OCI-LY3 (cell line): ENCODE measurements at regions not wholly inside any gene's neighbourhood (a gene's known extent, or its start where the extent isn't known, plus 50 kb on each side); places are given as distances from the start of the nearest gene placed in this dataset.

ENCODE experiments used
- H2AFZ ChIP-seq: fragments of 200-600, 300-600 bp; shearing (Covaris generic); 2 replicates; pipeline ENCODE4 v1.6.0; 2014; ENCODE audit warnings: antibody characterized with exemption, low read depth, low read length
- H3K27ac ChIP-seq: fragments of 200-600, 300-600 bp; sonication (generic); 2 replicates; pipeline ENCODE4 v1.5.1; 2014; ENCODE audit warnings: mild to moderate bottlenecking, low read length, moderate library complexity, mixed read lengths
- H3K27me3 ChIP-seq: fragments of 200-600, 300-600 bp; sonication (generic); 2 replicates; pipeline ENCODE4 v1.6.1; 2014; ENCODE audit warnings: low read depth, low read length, mixed read lengths
- H3K36me3 ChIP-seq: fragments of 200-600, 300-600 bp; sonication (generic); replicated peaks from 2 replicates; pipeline ENCODE3; 2014; ENCODE audit warnings: low read depth, low read length, mixed read lengths
- H3K4me1 ChIP-seq: fragments of 300-600, 200-600 bp; sonication (generic); 2 replicates; pipeline ENCODE4 v1.6.1; 2014; ENCODE audit warnings: low read length, mixed read lengths
- H3K4me2 ChIP-seq: fragments of 200-600, 300-600 bp; sonication (generic); 2 replicates; pipeline ENCODE4 v1.6.1; 2014; ENCODE audit warnings: low read length, mixed read lengths
- H3K4me3 ChIP-seq: fragments of 300-600, 200-600 bp; sonication (generic); 2 replicates; pipeline ENCODE4 v1.5.1; 2014; ENCODE audit warnings: antibody characterized with exemption, mild to moderate bottlenecking, low read length, moderate library complexity
- H3K79me2 ChIP-seq: fragments of 300-600, 200-600 bp; shearing (Covaris generic); 2 replicates; pipeline ENCODE4 v1.6.1; 2014; ENCODE audit warnings: mild to moderate bottlenecking, low read length, mixed read lengths
- H3K9ac ChIP-seq: fragments of 300-600, 200-600 bp; shearing (Covaris generic); 2 replicates; pipeline ENCODE4 v1.6.0; 2014; ENCODE audit warnings: mild to moderate bottlenecking, low read length, moderate library complexity
- H3K9me3 ChIP-seq: fragments of 200-600, 300-600 bp; shearing (Covaris generic); 2 replicates; pipeline ENCODE4 v1.6.1; 2014; ENCODE audit warnings: low read length, mixed read lengths; ENCODE audit not compliant: insufficient read depth
- H4K20me1 ChIP-seq: fragments of 200-600, 300-600 bp; sonication (generic); 2 replicates; pipeline ENCODE4 v1.6.1; 2016; ENCODE audit warnings: low read length, mixed read lengths; ENCODE audit not compliant: insufficient read depth
- CTCF ChIP-seq: fragments of 200-600, 300-600 bp; sonication (generic); IDR thresholded peaks from 2 replicates; pipeline ENCODE4 v1.5.1; 2014; ENCODE audit warnings: antibody characterized with exemption, low read length, low read depth
- EZH2phosphoT487 ChIP-seq: fragments of 200-600 bp; shearing (Covaris generic); IDR thresholded peaks from 2 replicates; pipeline ENCODE4 v1.6.1; 2018; ENCODE audit warnings: antibody characterized with exemption, mixed run types, low read depth

DNA sequence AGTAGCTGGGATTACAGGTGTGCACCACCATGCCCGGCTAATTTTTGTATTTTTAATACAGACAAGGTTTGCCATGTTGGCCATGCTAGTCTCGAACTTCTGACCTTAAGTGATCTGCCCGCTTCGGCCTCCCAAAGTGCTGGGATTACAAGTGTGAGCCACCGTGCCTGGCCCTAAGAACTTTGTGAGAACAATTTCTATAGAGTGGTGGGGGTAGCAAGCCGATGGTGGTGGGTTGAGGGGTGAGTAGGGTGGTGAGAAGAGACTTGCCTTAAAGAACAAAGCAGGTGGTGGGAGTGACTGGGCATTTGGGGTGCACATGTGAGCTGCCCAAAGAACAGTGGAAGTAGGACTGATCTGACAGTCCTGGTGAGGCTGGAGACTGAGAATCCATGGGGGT, 76.0 kb upstream of the ASB18 start:
- Histone ChIP-seq H3K4me2 (no peak overlapping the region), H3K27ac (no peak overlapping the region), H2AFZ (no peak overlapping the region), H4K20me1 (no peaks in the 10 kb centered on the region), H3K9me3 (no peaks in the 10 kb centered on the region), H3K4me1 (peaks cover 8% of the 10 kb centered on the region), H3K9ac (no peak overlapping the region), H3K27me3 (no peaks in the 10 kb centered on the region), H3K79me2 (no peaks in the 10 kb centered on the region), H3K36me3 (no peaks in the 10 kb centered on the region), H3K4me3 (no peak overlapping the region)
- TF ChIP-seq EZH2phosphoT487 (no peak), CTCF (no peak)

- no peak for TF ChIP-seq CTCF
- no peak for TF ChIP-seq EZH2phosphoT487
- no peaks in the 10 kb centered on the region for H3K79me2 ChIP-seq
- H3K9me3 ChIP-seq: no peaks in the 10 kb centered on the region
- no peak overlapping the region for H3K4me2 ChIP-seq
- H3K27ac ChIP-seq: no peak overlapping the region
- no peak overlapping the region for H3K4me3 ChIP-seq
- H3K27me3 ChIP-seq: no peaks in the 10 kb centered on the region
- no peak overlapping the region for H2AFZ ChIP-seq
- no peaks in the 10 kb centered on the region for H4K20me1 ChIP-seq
- no peak overlapping the region for H3K9ac ChIP-seq
- H3K4me1 ChIP-seq: peaks cover 8% of the 10 kb centered on the region
- no peaks in the 10 kb centered on the region for H3K36me3 ChIP-seq
These were observed 76.9 kb upstream of the ASB18 start for GRCh38 chr2:236341067-236341466.

DNA sequence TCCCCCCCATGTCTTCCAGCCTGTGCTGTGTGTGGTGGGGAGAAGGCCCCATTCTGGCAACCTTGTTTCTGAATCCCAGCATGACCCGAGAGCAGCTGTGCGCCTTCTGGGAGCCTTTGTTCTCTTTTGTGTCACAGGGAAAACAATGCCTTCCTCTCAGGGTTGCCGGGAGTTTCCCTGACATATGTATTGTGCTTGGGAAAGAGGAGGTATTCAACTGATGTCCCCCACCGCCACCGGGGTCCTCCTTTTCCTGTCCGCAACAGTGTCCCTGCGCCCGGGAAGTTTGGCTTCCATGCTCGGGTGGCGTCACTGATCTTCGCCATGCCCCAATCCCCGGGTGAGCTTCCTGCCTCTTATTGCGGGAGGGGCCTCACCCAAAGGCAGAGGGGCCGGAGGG, 77.5 kb upstream of the ASB18 start:
- Histone ChIP-seq H3K36me3 (no peaks in the 10 kb centered on the region), H3K4me1 (peaks cover 8% of the 10 kb centered on the region), H3K79me2 (no peaks in the 10 kb centered on the region), H3K9me3 (no peaks in the 10 kb centered on the region), H3K4me2 (peak overlapping the region; percentile 27), H3K9ac (no peak overlapping the region), H4K20me1 (no peaks in the 10 kb centered on the region), H3K27me3 (no peaks in the 10 kb centered on the region), H3K4me3 (no peak overlapping the region), H2AFZ (no peak overlapping the region), H3K27ac (no peak overlapping the region)
- no peak for TF ChIP-seq EZH2phosphoT487
- no peak for TF ChIP-seq CTCF

DNA sequence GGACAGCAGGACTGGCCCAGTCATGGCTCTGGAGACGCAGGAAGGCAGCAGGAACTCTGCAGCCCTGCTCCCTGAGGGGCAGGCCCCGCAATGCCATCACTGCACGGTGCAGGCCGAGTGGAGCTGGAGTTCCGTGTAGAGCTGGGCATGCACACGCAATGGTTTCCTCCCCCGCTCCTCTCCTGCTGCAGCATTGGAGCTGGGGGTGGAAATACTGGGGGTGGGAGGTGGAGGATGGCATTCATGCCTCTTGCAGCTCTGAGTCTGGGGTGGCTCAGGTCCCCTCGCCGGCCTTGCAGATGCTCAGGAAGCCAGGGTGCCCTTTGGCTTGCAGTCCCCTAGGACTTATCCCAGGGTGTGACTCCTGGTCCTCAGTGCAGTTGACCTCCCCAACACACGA, 78.3 kb upstream of the ASB18 start:
- Histone ChIP-seq H3K4me1 (peaks cover 8% of the 10 kb centered on the region), H3K27me3 (no peaks in the 10 kb centered on the region)

More for the DNA sequence above, 78.3 kb upstream of the ASB18 start:
- Histone ChIP-seq H3K4me3 (no peak overlapping the region), H3K9me3 (no peaks in the 10 kb centered on the region), H3K27ac (no peak overlapping the region), H3K9ac (no peak overlapping the region), H2AFZ (no peak overlapping the region), H3K36me3 (no peaks in the 10 kb centered on the region), H4K20me1 (no peaks in the 10 kb centered on the region), H3K4me2 (no peak overlapping the region), H3K79me2 (no peaks in the 10 kb centered on the region)
- TF ChIP-seq EZH2phosphoT487: no peak
- no peak for TF ChIP-seq CTCF
